ENCODE measurements at regions not wholly inside any gene's neighbourhood (a gene's known extent, or its start where the extent isn't known, plus 50 kb on each side); places are given as distances from the start of the nearest gene placed in this dataset.

DNA sequence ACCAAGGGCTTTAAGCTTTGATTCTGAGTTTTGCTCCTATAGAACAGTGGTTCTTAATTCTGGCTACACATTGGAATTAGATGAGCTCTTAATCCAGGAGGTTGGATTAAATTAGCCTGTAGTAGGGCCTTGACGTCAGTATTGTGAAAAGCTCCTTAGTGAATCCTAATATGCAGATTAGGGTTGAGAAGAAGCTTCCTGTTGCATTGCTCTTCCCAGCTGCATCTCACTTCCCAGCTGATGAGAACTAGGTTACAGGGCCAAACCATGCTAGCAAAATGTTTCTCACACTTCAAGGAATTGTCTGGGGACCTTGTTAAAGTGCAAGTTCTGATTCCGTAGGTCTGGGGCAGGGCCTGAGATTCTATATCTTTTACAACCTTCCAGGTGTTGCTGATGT is 300.0 kb downstream of the ZSWIM6 start:
- Histone ChIP-seq H3K36me3 (no peaks in the 10 kb centered on the region), H3K27ac (no peak overlapping the region), H3K27me3 (no peaks in the 10 kb centered on the region), H3K4me1 (peaks cover 7% of the 10 kb centered on the region), H3K9me3 (no peaks in the 10 kb centered on the region), H3K4me3 (no peak overlapping the region)
- intact Hi-C loops (cut with DNase I) = no loop called here
- TF ChIP-seq POLR2AphosphoS5 (IDR thresholded peaks at IDR 0.05; ENCODE audit: insufficient read depth in 1 of 2, low read depth in 1 of 2) = no peak
- TF ChIP-seq, protein P1, sequence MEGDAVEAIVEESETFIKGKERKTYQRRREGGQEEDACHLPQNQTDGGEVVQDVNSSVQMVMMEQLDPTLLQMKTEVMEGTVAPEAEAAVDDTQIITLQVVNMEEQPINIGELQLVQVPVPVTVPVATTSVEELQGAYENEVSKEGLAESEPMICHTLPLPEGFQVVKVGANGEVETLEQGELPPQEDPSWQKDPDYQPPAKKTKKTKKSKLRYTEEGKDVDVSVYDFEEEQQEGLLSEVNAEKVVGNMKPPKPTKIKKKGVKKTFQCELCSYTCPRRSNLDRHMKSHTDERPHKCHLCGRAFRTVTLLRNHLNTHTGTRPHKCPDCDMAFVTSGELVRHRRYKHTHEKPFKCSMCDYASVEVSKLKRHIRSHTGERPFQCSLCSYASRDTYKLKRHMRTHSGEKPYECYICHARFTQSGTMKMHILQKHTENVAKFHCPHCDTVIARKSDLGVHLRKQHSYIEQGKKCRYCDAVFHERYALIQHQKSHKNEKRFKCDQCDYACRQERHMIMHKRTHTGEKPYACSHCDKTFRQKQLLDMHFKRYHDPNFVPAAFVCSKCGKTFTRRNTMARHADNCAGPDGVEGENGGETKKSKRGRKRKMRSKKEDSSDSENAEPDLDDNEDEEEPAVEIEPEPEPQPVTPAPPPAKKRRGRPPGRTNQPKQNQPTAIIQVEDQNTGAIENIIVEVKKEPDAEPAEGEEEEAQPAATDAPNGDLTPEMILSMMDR (IDR thresholded peaks at IDR 0.05) = no peak
- TF ChIP-seq POLR2A (IDR thresholded peaks at IDR 0.05) = no peak
- no peak for DNase-seq (ENCODE audit: extremely low spot score in 2 of 2)

DNA sequence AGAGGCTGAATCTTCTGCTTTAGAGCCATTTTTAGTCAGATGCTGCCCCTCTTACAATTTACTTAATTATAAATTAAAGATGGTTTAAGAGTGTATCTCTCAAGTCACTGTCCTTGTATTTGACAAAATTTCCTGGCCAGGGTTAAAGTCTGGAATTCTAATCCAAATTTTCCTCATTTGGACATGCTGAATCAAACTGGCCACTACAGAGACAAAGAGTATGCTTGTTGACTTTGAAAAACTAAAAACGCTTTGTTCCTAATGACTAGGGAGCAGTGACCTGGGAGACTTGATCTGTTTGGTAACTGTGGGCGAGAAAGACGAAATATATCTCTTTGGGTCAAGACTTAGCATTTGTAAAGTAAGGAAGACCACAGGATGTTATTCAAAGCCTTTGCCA is 303.2 kb downstream of the ZSWIM6 start:
- Histone ChIP-seq H3K36me3 (no peaks in the 10 kb centered on the region), H3K27ac (no peak overlapping the region), H3K9me3 (no peaks in the 10 kb centered on the region), H3K4me3 (no peak overlapping the region), H3K27me3 (no peaks in the 10 kb centered on the region), H3K4me1 (peaks cover 7% of the 10 kb centered on the region)
- TF ChIP-seq POLR2AphosphoS5 (IDR thresholded peaks at IDR 0.05; ENCODE audit: insufficient read depth in 1 of 2, low read depth in 1 of 2) (no peak), POLR2A (IDR thresholded peaks at IDR 0.05) (no peak)
- TF ChIP-seq, protein P1 (IDR thresholded peaks at IDR 0.05) = no peak
- no peak for DNase-seq (ENCODE audit: extremely low spot score in 2 of 2)
- intact Hi-C loops (cut with DNase I) = loop anchor here (1.0 kb wide), 1 partner anchor 49 kb away; no protein-coding TSS in a partner anchor

DNA sequence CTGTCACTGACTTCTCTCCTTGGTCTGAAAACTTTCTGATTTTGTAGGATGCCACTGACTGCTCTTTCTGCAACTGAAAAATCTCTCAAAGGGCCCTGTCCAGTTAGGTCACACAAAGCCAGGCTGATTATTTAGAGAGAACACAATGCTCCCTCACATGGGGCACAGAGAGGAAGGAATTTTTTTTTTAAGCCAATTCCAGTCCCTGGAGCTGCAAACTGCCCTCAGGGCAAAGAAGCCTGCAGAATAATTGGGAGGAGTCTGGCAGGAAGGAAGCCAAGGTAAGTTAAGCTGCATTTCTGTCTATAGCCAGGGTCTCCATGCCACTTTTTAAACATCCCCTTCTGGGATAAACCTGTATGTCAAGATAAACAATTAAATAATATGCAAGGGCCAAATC is 305.5 kb downstream of the ZSWIM6 start:
- DNase-seq (ENCODE audit: extremely low spot score in 2 of 2) = no peak
- H3K27ac ChIP-seq = no peak overlapping the region
- intact Hi-C loops (cut with DNase I) = no loop called here
- no peaks in the 10 kb centered on the region for H3K4me1 ChIP-seq
- H3K4me3 ChIP-seq = no peak overlapping the region
- no peaks in the 10 kb centered on the region for H3K27me3 ChIP-seq
- TF ChIP-seq POLR2A (IDR thresholded peaks at IDR 0.05) = no peak
- TF ChIP-seq POLR2AphosphoS5 (IDR thresholded peaks at IDR 0.05; ENCODE audit: insufficient read depth in 1 of 2, low read depth in 1 of 2) = no peak
- TF ChIP-seq, protein P1 (IDR thresholded peaks at IDR 0.05) = no peak
- H3K36me3 ChIP-seq = no peaks in the 10 kb centered on the region
- no peaks in the 10 kb centered on the region for H3K9me3 ChIP-seq

DNA sequence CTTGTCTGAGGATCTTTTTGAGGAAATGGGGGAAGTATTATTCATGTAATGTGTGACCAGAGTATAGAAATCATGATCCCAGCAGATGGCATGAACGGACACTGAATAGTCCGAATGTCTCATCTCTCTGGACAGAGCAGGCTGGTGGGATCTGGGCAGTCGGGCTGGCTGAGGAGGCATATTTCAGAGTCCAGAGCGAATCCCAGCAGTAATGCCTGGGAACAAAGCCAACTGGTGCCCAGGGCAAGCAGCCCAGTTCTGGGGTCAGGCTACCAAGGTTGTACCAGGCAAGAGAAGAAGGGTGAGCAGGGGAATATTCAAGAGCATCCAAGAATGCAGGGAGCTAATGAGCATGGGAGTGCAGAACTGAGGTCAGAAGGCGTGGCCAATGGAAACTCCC is 306.4 kb downstream of the ZSWIM6 start:
- intact Hi-C loops (cut with DNase I) = no loop called here
- Histone ChIP-seq H3K36me3 (no peaks in the 10 kb centered on the region), H3K9me3 (no peaks in the 10 kb centered on the region), H3K27me3 (no peaks in the 10 kb centered on the region), H3K27ac (no peak overlapping the region), H3K4me3 (no peak overlapping the region), H3K4me1 (no peaks in the 10 kb centered on the region)
- peak in 1 of 2 donors; percentile 43 for DNase-seq (ENCODE audit: extremely low spot score in 2 of 2)
- TF ChIP-seq POLR2AphosphoS5 (IDR thresholded peaks at IDR 0.05; ENCODE audit: insufficient read depth in 1 of 2, low read depth in 1 of 2) (no peak), POLR2A (IDR thresholded peaks at IDR 0.05) (no peak)
- TF ChIP-seq, protein P1 (IDR thresholded peaks at IDR 0.05) = no peak

DNA sequence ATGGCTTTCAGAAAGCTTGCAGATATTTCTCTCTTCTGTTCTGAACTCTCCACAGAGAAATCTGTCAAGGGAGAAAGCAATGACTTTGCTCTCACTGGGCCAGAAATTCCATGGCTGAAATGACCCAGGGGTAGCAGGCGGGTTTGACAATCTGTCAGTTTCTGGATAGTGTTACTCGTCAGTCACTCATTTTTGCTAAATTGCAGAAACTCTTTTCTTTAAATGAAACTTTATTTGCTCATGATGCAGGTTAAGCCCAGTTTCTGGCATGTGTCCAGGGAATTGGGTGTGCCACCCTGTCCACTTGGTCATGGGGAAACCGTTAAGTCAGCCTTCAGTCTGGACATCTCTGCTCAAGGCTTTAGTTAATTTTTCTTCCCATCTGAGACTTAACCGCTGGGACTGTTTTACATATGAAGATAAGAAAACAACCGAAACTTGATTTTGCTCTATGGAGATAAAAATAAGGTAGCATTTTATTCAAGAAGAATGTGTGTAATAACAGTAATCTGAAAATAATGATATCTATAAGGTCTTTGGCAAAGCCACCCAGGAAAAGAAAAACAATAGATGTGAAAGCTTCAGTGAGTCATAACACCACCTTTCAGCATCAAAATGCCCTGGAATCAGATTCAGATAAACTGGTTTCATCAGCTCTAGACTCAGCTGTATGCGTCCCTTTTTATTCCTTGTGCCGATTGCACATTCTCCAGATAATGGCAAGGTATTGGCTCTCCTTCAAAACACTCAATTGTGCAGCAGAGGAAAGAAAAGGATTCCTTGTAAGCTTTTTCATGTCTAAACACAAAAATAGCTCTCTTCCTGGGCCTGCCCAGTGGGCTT is 308.3 kb downstream of the ZSWIM6 start:
- H3K9me3 ChIP-seq = no peaks in the 10 kb centered on the region
- no peaks in the 10 kb centered on the region for H3K27me3 ChIP-seq
- no peak for DNase-seq (ENCODE audit: extremely low spot score in 2 of 2)
- TF ChIP-seq POLR2AphosphoS5 (IDR thresholded peaks at IDR 0.05; ENCODE audit: insufficient read depth in 1 of 2, low read depth in 1 of 2) (no peak), POLR2A (IDR thresholded peaks at IDR 0.05) (no peak)
- TF ChIP-seq, protein P1 (IDR thresholded peaks at IDR 0.05) = no peak
- no peak overlapping the region for H3K4me3 ChIP-seq
- H3K4me1 ChIP-seq = no peaks in the 10 kb centered on the region
- H3K36me3 ChIP-seq = no peaks in the 10 kb centered on the region
- intact Hi-C loops (cut with DNase I) = no loop called here
- H3K27ac ChIP-seq = no peak overlapping the region

All from vagina (tissue), 2 donors.